GM18873 (cell line): ENCODE measurements at regions not wholly inside any gene's neighbourhood (a gene's known extent, or its start where the extent isn't known, plus 50 kb on each side); places are given as distances from the start of the nearest gene placed in this dataset.
A peak's percentile ranks its signal among the peaks of the same experiment; 100 is the strongest.
"Not testable (repeated sequence)": the region's sequence is repeated elsewhere in the genome, so short reads cannot be mapped to it uniquely, and the experiment has no call there.

Source experiments
- ATAC-seq: cut with Tn5 transposase; IDR thresholded peaks from one replicate; pipeline ENCODE4 v1.9.1; 2021; ENCODE audit warnings: mild to moderate bottlenecking, moderate library complexity, moderate number of reproducible peaks; ENCODE audit not compliant: unreplicated experiment, low FRiP score

DNA sequence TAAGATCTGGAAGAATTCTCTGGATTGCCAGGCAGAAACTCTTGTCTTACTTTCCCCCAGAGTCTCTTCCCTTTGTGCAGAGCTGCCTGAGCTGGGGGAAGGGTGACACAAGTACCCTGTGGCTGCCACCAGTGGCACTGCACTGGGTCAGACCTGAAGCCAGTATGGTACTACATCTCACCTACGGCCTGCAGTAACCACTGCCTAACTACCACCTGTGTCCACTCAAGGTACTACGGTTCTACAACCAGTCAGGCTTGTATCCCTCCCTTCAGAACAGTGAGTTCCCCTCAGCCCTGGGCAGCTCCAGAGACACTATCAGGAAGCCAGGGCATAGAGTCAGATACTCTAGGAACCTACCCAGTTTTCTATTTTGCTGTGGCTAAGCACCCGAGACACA is 212.0 kb upstream of the POU5F2 start:
- no peak for ATAC-seq

DNA sequence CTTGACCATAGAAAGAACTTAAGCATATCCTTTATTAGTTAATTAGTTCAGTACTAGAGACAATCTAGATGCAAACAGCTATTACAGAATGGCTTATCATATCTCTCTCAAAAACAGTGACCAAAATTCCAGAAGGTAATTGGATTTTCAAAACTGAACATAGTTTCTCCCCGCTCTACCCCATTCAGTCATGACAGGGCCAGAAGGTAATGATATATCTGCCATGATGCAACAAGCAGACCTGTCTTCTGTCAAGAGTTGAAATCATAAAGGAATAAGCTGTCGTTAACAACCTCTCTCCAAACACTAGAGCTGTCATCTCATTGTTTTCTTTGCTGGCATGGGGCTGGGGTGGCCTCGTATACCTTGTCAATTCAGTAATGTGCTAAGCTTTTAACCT is 200.5 kb upstream of the POU5F2 start:
- no peak for ATAC-seq

DNA sequence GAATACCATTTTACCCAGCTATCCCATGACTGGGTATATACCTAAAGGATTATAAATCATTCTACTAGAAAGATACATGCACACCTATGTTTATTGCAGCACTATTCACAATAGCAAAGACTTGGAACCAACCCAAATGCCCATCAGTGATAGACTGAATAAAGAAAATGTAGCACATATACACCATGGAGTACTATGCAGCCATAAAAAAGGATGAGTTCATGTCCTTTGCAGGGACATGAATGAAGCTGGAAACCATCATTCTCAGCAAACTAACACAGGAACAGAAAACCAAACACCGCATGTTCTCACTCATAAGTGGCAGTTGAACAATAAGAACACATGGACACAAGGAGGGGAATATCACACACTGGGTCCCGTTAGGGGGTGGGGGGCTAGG is 191.9 kb upstream of the POU5F2 start:
- ATAC-seq: not testable (repeated sequence)

DNA sequence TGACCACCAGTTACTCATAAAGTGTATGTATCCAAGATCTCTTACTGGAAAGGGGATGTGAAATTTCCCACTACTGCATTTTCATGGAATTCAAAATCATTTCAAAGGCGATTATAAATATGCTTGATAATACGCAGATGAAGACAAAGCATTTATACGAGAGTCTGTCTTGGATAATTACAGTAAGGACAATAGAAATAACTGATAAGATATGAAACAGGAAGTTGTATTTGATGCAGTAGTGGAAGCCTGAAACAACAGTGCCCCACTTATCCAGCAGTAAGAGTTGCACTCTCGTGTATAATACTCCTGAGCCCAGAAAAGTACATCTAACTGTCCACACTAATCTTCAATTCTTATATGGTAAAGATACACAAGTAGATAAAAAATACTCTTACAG is 188.7 kb upstream of the POU5F2 start:
- ATAC-seq: no peak

DNA sequence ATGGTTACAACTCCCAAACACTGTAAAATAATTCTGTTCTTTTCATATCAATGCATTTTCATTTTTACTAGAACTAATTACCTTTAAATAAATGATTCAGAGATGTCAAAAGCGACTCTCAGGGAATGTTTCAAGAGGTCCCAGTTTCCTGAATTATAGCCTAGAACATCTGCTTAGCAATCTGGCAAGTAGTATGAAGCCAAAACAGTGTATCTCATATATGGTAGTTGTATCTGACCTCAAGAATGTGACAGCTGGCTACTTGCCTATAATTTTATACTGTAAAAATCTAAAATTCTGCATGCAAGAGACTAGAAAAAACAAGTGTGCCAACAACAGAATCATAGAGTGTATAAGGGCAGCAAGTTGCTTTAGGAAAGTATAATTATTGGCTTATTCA is 187.7 kb upstream of the POU5F2 start:
- ATAC-seq: no peak

DNA sequence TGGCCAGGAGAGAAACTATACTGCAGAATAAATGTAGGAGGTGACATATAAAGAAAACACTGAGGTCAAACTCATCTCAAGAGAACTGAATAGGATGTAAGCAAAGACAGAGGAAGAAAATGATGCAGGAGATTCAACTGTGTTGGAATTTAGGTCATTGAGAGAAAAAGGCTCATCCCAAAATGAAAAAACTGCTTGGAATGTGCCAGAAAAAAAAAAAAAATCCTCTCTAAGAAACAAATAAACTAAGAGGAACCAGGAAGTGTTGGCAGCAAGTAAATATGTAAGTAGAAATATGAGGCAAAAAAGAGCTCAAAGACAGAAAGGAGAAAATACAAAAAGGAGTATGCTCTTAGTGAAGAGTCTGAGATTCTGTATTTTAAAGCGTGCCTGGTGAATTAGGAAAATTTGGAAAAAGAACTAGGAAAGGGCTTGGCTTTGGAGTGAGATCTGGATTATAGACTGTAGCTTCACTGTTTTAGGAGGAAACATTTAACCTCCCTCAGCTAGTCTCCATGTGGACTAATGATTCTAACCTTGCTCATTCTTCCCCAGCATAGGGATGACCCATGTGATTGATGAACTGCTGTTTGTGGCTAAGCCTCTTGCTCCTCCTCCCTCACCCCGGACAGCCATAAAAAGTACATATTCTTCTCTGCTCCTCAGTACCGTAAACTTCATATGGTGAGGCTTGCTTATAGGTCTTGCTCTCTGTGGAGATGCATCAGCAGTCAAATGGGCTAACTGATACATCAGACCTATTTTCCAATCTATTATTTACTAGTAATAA is 185.6 kb upstream of the POU5F2 start:
- no peak for ATAC-seq

DNA sequence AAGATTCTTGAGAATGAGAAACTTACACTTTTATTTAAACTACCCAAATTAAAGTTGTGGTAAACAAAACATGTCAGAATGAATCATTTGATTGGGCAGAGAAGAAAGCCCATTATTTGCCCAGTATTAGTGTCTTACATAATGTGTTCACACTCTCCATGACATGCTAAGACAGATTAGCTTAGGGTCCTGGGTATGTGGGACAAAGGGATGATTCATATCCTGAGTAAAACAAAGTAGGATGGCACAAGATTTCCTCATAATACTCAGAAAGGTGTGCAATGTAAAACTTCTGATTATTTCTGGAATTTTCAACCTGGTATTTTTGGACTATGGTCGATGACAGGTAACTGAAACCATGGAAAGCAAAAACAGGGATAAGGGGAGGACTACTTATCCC is 183.9 kb upstream of the POU5F2 start:
- ATAC-seq: no peak

DNA sequence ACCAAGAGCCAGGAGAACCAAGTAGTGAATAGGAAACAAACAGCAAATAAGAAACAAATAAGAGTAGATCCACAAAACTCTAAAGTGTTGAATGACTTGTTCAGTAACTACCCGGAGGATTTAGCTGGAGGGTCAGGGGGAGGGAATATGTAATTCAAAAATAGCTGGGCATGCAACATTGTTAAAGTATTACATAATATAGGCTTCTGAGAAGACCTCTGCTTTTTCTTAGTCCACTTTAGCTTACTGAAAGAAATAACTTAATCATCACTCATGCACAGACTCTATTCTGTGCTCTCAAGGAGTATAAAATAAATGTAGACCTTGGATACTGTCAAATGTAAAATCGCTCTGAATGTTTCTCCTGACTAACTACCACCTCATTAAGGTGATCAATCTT is 183.2 kb upstream of the POU5F2 start:
- ATAC-seq: no peak

DNA sequence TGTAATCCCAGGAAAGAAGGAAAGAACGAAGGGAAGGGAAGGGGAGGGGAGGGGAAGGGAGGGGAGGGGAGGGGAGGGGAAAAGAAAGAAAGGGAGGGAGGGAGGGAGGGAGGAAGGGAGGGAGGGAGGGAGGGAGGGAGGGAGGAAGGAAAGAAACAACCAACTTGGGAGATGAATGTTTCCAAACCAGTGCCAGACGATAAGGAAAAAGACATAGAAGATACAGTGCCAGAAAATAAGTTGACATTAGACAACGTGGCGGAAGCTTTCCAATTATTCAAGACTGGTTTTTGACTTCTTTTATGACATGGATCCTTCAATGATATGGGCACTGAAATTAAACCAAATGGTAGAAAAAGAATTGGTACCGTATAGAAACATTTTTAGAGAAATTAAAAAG is 181.2 kb upstream of the POU5F2 start:
- no peak for ATAC-seq

DNA sequence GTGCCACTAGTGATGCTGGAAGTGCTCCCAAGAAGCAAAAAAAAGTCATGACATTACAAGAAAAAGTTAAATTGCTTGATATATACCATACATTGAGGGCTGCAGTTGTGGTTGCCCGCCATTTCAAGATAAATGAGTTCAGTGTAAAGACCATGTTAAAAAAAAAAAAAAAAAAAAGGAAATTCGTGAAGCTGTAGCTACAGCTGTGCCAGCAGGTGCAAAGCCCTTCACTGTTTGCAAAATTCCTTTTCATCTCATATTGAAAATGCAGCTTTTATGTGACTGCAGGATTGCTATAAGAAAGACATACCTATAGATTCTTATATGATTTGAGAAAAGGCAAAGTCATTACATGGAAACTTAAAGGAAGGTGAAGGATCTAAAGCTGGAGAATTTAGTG is 179.6 kb upstream of the POU5F2 start:
- ATAC-seq: no peak

DNA sequence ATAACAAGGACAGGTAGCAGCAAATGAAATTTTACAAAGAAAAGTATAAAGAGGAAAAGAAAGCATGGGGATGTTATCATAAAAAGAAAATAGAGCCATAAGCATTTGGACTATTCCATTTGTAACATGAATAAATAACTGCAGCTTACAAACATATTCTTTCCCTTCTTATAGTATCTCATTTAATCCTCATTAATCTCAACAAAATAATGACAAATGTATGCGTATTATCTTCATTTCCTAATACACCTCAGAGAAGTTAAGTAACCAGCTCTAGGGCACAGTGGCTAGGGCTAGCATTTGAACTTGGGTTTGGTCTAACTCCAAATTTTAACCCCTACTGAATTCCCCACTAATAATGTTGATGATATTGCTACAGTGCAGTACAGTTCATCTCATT is 175.5 kb upstream of the POU5F2 start:
- no peak for ATAC-seq

DNA sequence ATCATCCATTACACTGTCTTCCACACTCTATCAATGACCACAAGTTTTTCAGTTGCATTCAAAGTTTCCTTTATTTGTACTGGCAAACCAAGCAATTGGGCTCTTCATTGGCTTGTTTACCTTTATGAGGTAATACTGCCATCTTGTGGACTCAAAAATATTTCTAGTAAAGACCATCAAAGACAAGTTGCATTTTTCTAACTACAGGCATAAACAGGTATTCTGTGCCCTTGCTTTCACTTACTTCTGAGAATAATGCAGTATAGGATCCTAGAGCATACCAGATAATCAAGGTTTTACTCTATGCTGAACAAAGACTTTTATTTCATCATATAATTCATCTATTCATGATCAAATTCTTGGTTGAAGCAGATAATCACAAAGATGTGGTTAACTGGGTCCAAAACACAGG is 173.7 kb upstream of the POU5F2 start:
- peak; percentile 68 for ATAC-seq

DNA sequence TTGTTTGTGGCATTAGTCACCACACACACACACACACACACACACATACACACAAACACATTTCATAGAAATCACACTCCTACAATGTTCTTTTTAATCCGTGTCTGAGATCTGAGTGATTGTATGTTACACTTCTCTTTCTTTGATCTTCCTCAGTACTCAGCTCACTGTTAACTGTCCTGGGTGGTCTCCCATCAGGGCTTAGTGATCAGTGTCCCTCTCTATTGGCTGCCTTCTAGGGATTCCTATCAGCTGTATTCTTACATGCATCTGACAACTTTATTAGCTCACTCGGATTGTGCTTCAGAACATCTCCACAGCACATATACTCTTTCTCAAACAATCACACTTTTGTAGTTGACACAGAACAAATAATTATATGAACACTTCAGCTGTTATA is 170.2 kb upstream of the POU5F2 start:
- ATAC-seq: no peak

DNA sequence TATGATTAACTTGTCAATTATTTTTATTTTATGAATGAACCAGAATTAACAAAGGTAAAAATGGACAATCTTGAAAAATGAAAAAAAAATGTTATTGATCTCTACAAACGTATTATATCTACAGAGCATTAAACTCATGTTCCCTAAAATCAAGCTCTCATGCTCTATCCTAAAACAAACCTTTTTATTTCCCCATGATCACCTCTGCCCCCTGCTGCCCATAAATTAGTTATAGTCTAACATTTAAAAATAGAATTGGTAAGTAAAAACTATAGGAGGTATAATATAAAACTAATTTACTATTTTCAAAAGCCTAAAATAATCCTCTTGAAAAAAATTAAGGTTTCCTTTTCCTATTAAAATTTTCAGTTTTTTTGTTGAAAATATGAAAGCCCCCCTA is 168.0 kb upstream of the POU5F2 start:
- no peak for ATAC-seq

DNA sequence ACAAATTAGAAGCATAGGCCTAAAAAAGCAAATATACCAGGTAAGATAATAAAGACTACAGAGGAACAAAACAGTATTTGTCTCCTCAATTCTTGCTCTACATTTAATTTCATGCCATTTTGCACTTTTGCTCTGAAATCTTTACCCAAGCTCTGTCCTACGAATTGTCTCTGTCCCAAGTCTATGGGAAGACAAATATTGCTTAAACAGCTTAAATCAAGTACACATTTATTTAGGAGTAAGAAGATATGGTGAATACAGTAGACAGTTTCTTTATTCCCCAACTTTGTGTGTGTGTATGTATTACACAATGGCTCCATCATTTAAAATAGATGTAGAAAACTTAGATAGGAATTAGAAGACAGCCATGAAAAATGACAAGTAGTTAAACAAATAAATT is 163.5 kb upstream of the POU5F2 start:
- no peak for ATAC-seq

DNA sequence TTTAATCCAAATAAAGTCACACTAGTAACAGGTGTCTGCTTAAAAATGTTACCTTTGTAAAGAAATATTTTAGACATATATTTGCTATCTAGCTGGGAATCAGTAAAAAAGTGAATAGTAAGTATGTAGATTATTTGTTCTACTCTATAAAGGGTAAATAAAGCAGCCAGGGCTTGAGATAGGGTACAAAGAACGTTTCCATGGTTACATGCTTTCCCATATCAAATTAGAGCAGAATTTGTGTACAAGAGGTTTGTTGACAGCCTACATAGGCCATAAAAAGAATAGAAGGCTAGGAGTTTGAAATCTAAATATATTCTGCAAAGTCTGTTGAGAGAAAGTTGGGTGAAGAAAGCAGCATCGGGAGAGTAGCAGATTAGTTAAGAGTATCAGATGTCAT is 160.9 kb upstream of the POU5F2 start:
- no peak for ATAC-seq

DNA sequence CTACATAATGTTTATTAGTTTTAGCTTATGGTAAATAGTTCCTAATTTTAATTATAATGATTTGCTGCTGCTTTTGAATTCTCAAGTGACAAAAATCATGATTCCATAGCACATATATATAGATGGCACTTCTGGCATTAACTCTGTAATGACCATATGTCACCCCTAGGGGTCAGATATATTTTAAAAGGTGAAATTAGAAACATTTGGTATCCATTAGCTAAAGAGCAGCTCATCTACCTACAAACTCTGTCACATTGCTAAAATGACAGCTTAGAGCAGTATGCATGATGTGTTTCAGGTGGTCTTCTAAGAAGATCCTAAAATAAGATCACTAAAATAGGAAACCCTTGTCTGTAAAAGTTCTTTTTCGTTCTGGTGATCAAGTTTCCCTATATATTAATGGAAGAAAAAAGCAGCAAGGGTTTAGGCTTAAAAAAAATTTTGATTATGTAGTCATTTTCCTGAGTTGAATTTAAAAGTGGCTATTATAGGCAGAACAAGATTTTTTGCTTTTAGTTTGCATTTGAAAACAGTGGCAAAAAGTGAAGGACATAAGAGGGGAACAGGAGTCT is 157.7 kb upstream of the POU5F2 start:
- ATAC-seq: peak; percentile 85

DNA sequence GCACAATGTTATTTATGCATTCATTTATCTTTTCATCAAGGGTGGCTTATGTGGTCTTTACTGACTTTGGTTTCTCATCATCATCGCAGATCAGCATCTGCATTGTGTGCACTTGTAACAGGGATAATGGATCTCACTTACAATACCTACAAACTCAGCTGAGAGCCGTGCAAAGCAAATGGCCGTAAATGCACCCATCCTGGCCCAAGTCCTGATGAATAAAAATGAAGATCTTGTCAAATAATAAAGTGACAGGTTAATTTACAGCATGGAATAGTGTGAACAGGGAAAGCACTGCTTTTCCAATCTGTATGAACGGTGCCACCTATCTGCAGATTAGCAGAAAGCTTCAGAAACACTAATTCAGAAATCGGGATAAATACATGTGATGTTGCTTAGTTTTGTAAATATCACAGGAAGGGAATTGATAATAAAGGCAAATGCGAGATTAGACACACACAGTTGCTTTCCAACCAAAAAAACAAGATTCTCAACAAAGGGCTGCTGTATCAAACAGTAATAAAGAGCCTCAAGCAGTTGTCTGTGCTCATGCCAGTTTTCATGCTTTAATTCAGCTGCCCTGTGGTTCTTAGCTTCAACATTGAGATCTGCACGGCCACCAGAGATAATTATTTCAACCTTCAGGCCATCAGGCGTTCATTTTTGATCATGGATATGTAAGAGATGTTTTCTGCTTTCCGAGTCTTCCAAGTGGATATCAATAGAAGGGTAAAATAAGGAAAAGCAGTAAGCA is 153.4 kb upstream of the POU5F2 start:
- ATAC-seq: no peak

DNA sequence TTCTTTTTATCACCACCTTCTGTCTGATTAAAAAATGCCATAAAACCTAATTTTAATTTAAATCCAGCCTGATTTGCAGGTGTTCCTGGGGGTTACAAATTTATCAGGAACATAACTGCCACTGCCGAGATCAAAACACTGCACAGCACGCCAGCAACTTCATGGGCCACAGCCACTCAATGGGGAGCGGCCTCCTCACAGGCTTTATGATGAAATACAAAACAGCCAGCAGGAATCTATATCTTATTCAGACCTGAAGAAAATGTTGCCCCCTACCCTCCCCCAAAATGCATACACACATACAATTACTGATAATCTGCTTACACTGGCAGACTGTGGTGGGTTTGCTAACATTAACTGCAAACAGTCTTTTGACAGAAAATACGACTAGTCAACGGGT is 151.7 kb upstream of the POU5F2 start:
- ATAC-seq: no peak

DNA sequence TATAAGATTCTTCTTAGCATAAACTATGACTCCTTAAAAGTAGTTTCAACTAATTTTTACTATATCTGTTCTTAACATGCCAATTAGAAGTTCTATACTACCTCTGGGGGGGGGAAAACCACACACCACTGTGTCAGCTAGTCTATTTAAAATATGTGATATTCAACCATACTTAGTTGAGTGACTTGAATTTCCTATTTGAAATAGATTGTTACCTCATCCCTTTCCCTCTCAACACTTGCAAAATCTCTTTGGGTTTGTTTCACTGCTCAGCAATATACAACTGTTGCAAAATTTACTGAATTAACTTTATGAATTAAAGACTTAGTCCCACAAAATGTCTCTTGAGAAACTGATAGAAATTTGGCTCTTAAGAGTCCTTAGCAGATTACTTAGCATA is 151.1 kb upstream of the POU5F2 start:
- no peak for ATAC-seq

DNA sequence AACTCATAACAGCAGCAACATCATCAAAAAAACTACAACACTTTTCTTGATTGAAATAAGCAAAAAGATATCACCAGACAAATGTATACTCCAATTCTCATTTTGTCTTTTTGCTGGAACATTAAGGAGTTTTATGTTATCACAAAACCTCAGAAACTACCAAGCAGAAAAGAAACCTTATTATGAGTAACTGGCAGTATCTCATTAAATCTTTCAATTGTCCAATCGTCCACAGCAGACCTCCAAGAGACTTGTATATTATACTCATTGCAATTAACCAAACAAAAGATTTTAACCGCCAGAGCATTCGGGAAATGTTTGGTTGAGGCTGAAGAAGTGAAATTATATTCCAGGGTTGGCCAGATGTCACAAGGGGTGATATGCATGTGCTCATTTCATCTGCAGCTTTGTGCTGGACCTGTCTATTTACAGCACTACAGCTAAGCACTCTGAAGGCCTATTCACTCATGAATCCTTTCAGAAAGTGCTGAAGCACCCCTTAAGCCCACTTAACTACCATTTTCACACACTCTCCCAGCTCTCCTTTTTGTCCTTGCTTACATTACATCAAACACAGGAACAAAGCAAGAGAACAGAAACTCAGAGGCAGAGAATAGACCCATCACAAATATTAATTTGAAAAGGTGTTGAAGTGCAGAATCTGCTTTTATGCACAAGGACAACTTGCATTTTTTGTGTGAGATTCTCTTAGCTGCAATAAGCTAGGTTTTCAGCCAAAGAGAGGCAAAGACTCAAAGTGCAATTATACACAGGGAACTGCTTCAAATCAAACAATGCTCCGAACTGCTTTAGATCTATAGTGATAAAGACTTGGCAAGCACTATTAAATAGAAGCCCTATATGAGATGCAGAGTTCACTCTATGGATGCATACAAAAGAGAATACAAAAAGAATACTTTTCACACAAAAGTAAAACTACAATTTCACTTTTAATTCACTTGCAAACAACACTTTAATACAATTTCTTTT is 150.4 kb upstream of the POU5F2 start:
- no peak for ATAC-seq
